IMR-90 (cell line): ENCODE measurements at regions not wholly inside any gene's neighbourhood (a gene's known extent, or its start where the extent isn't known, plus 50 kb on each side); places are given as distances from the start of the nearest gene placed in this dataset.

Experiments
- ATAC-seq: fragments of 200-7000 bp; cut with Tn5 transposase; 2 replicates; pipeline ENCODE4 v1.9.1; 2020; ENCODE audit warnings: low read depth, mild to moderate bottlenecking, moderate library complexity
- BruUV-seq: library from RNA; stranded (reverse); fragments of 400-500 nt; replicated peaks from 2 replicates; lab custom pipeline; 2021; lab: Mats Ljungman, UMichigan
- CTCF ChIA-PET: fragments of 300-600 bp; formaldehyde crosslinking; extraction: SDS; loops from one replicate; lab custom pipeline; 2021; ENCODE audit warnings: antibody characterized with exemption; lab: Yijun Ruan, JAX
- POLR2A ChIA-PET: fragments of 300-600 bp; sonication (Branson Sonifier 250); formaldehyde crosslinking; loops from one replicate; lab custom pipeline; 2022; ENCODE audit warnings: antibody characterized with exemption; ENCODE audit not compliant: unreplicated experiment; lab: Charles Lee
- DNase-seq: peaks from one replicate; pipeline ENCODE4 v3.0.0; 2013
- H2AFZ ChIP-seq: replicated peaks from 2 replicates; pipeline ENCODE3; 2013; ENCODE audit warnings: low read length, mild to moderate bottlenecking; ENCODE audit not compliant: poor library complexity
- H2AK5ac ChIP-seq: 2 replicates; pipeline ENCODE4 v1.6.1; 2013; ENCODE audit warnings: low read depth, low read length, inconsistent platforms
- H2AK9ac ChIP-seq: replicated peaks from 2 replicates; pipeline ENCODE3; 2013; ENCODE audit warnings: mild to moderate bottlenecking, low read depth, low read length, moderate library complexity; ENCODE audit not compliant: poor library complexity
- H2BK120ac ChIP-seq: 2 replicates; pipeline ENCODE4 v1.6.1; 2013; ENCODE audit warnings: low read depth, low read length, inconsistent platforms
- H2BK15ac ChIP-seq: 3 replicates; pipeline ENCODE4 v1.6.1; 2013; ENCODE audit warnings: low read depth, low read length, inconsistent platforms
- H2BK20ac ChIP-seq: 2 replicates; pipeline ENCODE4 v1.6.1; 2013; ENCODE audit warnings: low read depth, mild to moderate bottlenecking, inconsistent platforms, low read length, moderate library complexity
- H2BK5ac ChIP-seq: 2 replicates; pipeline ENCODE4 v1.6.1; 2013; ENCODE audit warnings: mild to moderate bottlenecking, low read depth, low read length, inconsistent platforms; ENCODE audit not compliant: poor library complexity, severe bottlenecking
- H3K14ac ChIP-seq: replicated peaks from 2 replicates; pipeline ENCODE4 v1.6.1; 2013; ENCODE audit warnings: low read depth, low read length, inconsistent platforms
- H3K18ac ChIP-seq: 2 replicates; pipeline ENCODE4 v1.6.1; 2013; ENCODE audit warnings: low read depth, low read length, control low read depth
- H3K23ac ChIP-seq: 2 replicates; pipeline ENCODE4 v1.6.1; 2013; ENCODE audit warnings: low read depth, low read length, inconsistent platforms
- H3K27ac ChIP-seq: 2 replicates; pipeline ENCODE4 v1.5.1; 2013; ENCODE audit warnings: mild to moderate bottlenecking, control low read depth, low read length; ENCODE audit not compliant: insufficient read depth
- H3K27me3 ChIP-seq: 2 replicates; pipeline ENCODE4 v1.6.1; 2013; ENCODE audit warnings: low read length; ENCODE audit not compliant: control insufficient read depth, insufficient read depth
- H3K36me3 ChIP-seq: 2 replicates; pipeline ENCODE4 v1.6.1; 2013; ENCODE audit warnings: low read length, mixed read lengths; ENCODE audit not compliant: control insufficient read depth, insufficient read depth
- H3K4ac ChIP-seq: 2 replicates; pipeline ENCODE4 v1.6.1; 2013; ENCODE audit warnings: low read depth, low read length, inconsistent platforms
- H3K4me1 ChIP-seq: 2 replicates; pipeline ENCODE4 v1.6.1; 2013; ENCODE audit warnings: low read length, mixed read lengths; ENCODE audit not compliant: control insufficient read depth, insufficient read depth
- H3K4me2 ChIP-seq: 2 replicates; pipeline ENCODE4 v1.6.1; 2013; ENCODE audit warnings: low read depth, mild to moderate bottlenecking, control low read depth, low read length, moderate library complexity
- H3K4me3 ChIP-seq: 2 replicates; pipeline ENCODE4 v1.5.1; 2013; ENCODE audit warnings: low read depth, mild to moderate bottlenecking, control low read depth, low read length, moderate library complexity; ENCODE audit not compliant: insufficient read depth
- H3K56ac ChIP-seq: 2 replicates; pipeline ENCODE4 v1.6.1; 2013; ENCODE audit warnings: low read length, inconsistent platforms; ENCODE audit not compliant: insufficient read depth; ENCODE audit errors: extremely low read depth
- H3K79me1 ChIP-seq, 2 experiments: 2 replicates each; pipeline ENCODE4 v1.6.1; 2013; ENCODE audit warnings: low read length in 2 of 2, inconsistent platforms in 1 of 2, low read depth in 1 of 2
- H3K9ac ChIP-seq: 2 replicates; pipeline ENCODE4 v1.6.1; 2013; ENCODE audit warnings: low read depth, low read length, control low read depth
- H3K9me1 ChIP-seq: 2 replicates; pipeline ENCODE4 v1.6.1; 2013; ENCODE audit warnings: low read length, inconsistent platforms; ENCODE audit not compliant: insufficient read depth
- H3K9me3 ChIP-seq: 2 replicates; pipeline ENCODE4 v1.6.1; 2013; ENCODE audit warnings: low read length; ENCODE audit not compliant: control insufficient read depth, insufficient read depth
- H4K20me1 ChIP-seq: 2 replicates; pipeline ENCODE4 v1.6.1; 2013; ENCODE audit warnings: low read length, inconsistent platforms; ENCODE audit not compliant: insufficient read depth
- H4K5ac ChIP-seq: 2 replicates; pipeline ENCODE4 v1.6.1; 2013; ENCODE audit warnings: mild to moderate bottlenecking, low read depth, low read length, control low read depth
- H4K8ac ChIP-seq, 2 experiments: 2 replicates each; pipeline ENCODE4 v1.6.1; 2013; ENCODE audit warnings: low read depth in 2 of 2, low read length in 2 of 2, control low read depth in 1 of 2, inconsistent platforms in 1 of 2
- H4K91ac ChIP-seq: 2 replicates; pipeline ENCODE4 v1.6.1; 2013; ENCODE audit warnings: low read depth, low read length, inconsistent platforms; ENCODE audit not compliant: insufficient read depth
- BHLHE40 ChIP-seq: fragments of 150-350 bp; IDR thresholded peaks from 2 replicates; pipeline ENCODE4 v1.6.1; 2016; ENCODE audit warnings: mild to moderate bottlenecking, low read depth, low read length
- CEBPB ChIP-seq: IDR thresholded peaks from 2 replicates; pipeline ENCODE4 v1.6.1; 2012; ENCODE audit warnings: low read depth, low read length, improper control_type of control experiment
- CHD1 ChIP-seq: IDR thresholded peaks from 2 replicates; pipeline ENCODE4 v1.6.1; 2012; ENCODE audit warnings: low read depth, low read length, improper control_type of control experiment
- FOS ChIP-seq: fragments of 150-350 bp; IDR thresholded peaks from 2 replicates; pipeline ENCODE4 v1.6.1; 2016; ENCODE audit warnings: low read depth, low read length
- MAFK ChIP-seq: IDR thresholded peaks from 2 replicates; pipeline ENCODE4 v1.6.1; 2012; ENCODE audit warnings: low read depth, low read length, improper control_type of control experiment
- MAZ ChIP-seq: IDR thresholded peaks from 2 replicates; pipeline ENCODE4 v1.6.1; 2012; ENCODE audit warnings: low read depth, mild to moderate bottlenecking, low read length, improper control_type of control experiment, moderate library complexity, borderline replicate concordance
- MXI1 ChIP-seq: IDR thresholded peaks from 2 replicates; pipeline ENCODE4 v1.6.1; 2012; ENCODE audit warnings: low read depth, mild to moderate bottlenecking, low read length, moderate library complexity, borderline replicate concordance
- NFE2L2 ChIP-seq: fragments of 150-350 bp; IDR thresholded peaks from 2 replicates; pipeline ENCODE4 v1.6.1; 2016; ENCODE audit warnings: low read depth, mild to moderate bottlenecking, low read length
- POLR2A ChIP-seq: IDR thresholded peaks from 2 replicates; pipeline ENCODE4 v1.6.1; 2012; ENCODE audit warnings: mild to moderate bottlenecking, low read depth, low read length
- RAD21 ChIP-seq: IDR thresholded peaks from 2 replicates; pipeline ENCODE4 v1.6.1; 2012; ENCODE audit warnings: low read length, improper control_type of control experiment
- RCOR1 ChIP-seq: IDR thresholded peaks from 2 replicates; pipeline ENCODE4 v1.6.1; 2012; ENCODE audit warnings: mild to moderate bottlenecking, low read length, improper control_type of control experiment; ENCODE audit not compliant: insufficient replicate concordance
- RFX5 ChIP-seq: IDR thresholded peaks from 2 replicates; pipeline ENCODE4 v1.8.0; 2012; ENCODE audit warnings: low read depth, mild to moderate bottlenecking, low read length, moderate library complexity
- SMC3 ChIP-seq: fragments of 150-350 bp; IDR thresholded peaks from 2 replicates; pipeline ENCODE4 v1.6.1; 2016; ENCODE audit warnings: low read depth, mild to moderate bottlenecking, antibody characterized with exemption, low read length, moderate library complexity
- USF2 ChIP-seq: fragments of 150-350 bp; IDR thresholded peaks from 2 replicates; pipeline ENCODE4 v1.6.1; 2017; ENCODE audit warnings: mild to moderate bottlenecking, antibody characterized with exemption, low read length, low read depth
- WGBS, 2 experiments: methylation state at CpG; one replicate each; pipeline versions ENCODE4 v1.1.5 to v1.1.7; 2013; ENCODE audit warnings: missing lambda C conversion rate in 2 of 2; ENCODE audit not compliant: insufficient read length in 1 of 2; ENCODE audit errors: extremely low coverage in 2 of 2; 5-methylcytosine and 5-hydroxymethylcytosine counted together
- dilution Hi-C: fragments of 300-500 bp; cut with HindIII; formaldehyde crosslinking; loops from one replicate; pipeline ENCODE4 v1.14.3; 2018; ENCODE audit warnings: low sequenced_read_pairs; ENCODE audit not compliant: unreplicated experiment
- in situ Hi-C: fragments of 300-500 bp; cut with MboI; formaldehyde crosslinking; loops from 3 replicates; pipeline ENCODE4 v1.14.3; 2019; ENCODE audit warnings: low sequenced_read_pairs, inconsistent platforms, mixed read lengths
- intact Hi-C: fragments of 100-400 bp; cut with micrococcal nuclease; formaldehyde crosslinking; loops from 2 replicates; pipeline ENCODE4 v1.10.0; 2022
- TF ChIP-seq, protein P1 (sequence below): fragments of 150-350 bp; IDR thresholded peaks from 2 replicates; pipeline ENCODE4 v1.6.1; 2016; ENCODE audit warnings: low read depth, mild to moderate bottlenecking, low read length, moderate library complexity, borderline replicate concordance
- TF ChIP-seq, protein P2 (sequence below): conservative IDR thresholded peaks from 2 replicates; pipeline ENCODE4 v1.5.1; 2012; ENCODE audit warnings: mild to moderate bottlenecking, low read depth, low read length, improper control_type of control experiment

- H2BK15ac ChIP-seq = no peak overlapping the region
- no TSS peak for BruUV-seq
- peaks cover 10% of the 10 kb centered on the region for H3K9me3 ChIP-seq
- no peaks in the 10 kb centered on the region for H3K79me1 ChIP-seq
- no peak overlapping the region for H2AK9ac ChIP-seq
- no peaks in the 10 kb centered on the region for H3K9me1 ChIP-seq
- no peak overlapping the region for H3K56ac ChIP-seq
- no peaks in the 10 kb centered on the region for H3K36me3 ChIP-seq
- no peak overlapping the region for H3K9ac ChIP-seq
- ChIA-PET CTCF (no interaction called here), POLR2A (no interaction called here)
- no peak overlapping the region for H2BK120ac ChIP-seq
- no CpG with 5 or more reads among the region's 2 CpGs for WGBS, 2 experiments
- no peak overlapping the region for H3K27ac ChIP-seq
- no peak overlapping the region for H4K5ac ChIP-seq
- no peak overlapping the region for H4K91ac ChIP-seq
- TF ChIP-seq USF2 (no peak), RFX5 (no peak), RCOR1 (no peak), MAFK (no peak), RAD21 (no peak), FOS (no peak), BHLHE40 (no peak), CHD1 (no peak), NFE2L2 (no peak), SMC3 (no peak), POLR2A (no peak), CEBPB (no peak), MAZ (no peak), MXI1 (no peak)
- TF ChIP-seq, protein P1, sequence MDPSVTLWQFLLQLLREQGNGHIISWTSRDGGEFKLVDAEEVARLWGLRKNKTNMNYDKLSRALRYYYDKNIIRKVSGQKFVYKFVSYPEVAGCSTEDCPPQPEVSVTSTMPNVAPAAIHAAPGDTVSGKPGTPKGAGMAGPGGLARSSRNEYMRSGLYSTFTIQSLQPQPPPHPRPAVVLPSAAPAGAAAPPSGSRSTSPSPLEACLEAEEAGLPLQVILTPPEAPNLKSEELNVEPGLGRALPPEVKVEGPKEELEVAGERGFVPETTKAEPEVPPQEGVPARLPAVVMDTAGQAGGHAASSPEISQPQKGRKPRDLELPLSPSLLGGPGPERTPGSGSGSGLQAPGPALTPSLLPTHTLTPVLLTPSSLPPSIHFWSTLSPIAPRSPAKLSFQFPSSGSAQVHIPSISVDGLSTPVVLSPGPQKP = no peak
- TF ChIP-seq, protein P2, sequence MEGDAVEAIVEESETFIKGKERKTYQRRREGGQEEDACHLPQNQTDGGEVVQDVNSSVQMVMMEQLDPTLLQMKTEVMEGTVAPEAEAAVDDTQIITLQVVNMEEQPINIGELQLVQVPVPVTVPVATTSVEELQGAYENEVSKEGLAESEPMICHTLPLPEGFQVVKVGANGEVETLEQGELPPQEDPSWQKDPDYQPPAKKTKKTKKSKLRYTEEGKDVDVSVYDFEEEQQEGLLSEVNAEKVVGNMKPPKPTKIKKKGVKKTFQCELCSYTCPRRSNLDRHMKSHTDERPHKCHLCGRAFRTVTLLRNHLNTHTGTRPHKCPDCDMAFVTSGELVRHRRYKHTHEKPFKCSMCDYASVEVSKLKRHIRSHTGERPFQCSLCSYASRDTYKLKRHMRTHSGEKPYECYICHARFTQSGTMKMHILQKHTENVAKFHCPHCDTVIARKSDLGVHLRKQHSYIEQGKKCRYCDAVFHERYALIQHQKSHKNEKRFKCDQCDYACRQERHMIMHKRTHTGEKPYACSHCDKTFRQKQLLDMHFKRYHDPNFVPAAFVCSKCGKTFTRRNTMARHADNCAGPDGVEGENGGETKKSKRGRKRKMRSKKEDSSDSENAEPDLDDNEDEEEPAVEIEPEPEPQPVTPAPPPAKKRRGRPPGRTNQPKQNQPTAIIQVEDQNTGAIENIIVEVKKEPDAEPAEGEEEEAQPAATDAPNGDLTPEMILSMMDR = no peak
- no peak overlapping the region for H3K14ac ChIP-seq
- H2AFZ ChIP-seq = no peak overlapping the region
- no peak overlapping the region for H2BK20ac ChIP-seq
- H2BK5ac ChIP-seq = no peak overlapping the region
- ATAC-seq (no peak), DNase-seq (no peak)
- H2AK5ac ChIP-seq = no peak overlapping the region
- no peaks in the 10 kb centered on the region for H3K27me3 ChIP-seq
- no peak overlapping the region for H3K23ac ChIP-seq
- no peak overlapping the region for H4K8ac ChIP-seq
- intact Hi-C loops = no loop called here
- H3K4ac ChIP-seq = no peak overlapping the region
- H3K18ac ChIP-seq = no peak overlapping the region
- H3K4me2 ChIP-seq = no peak overlapping the region
- no peaks in the 10 kb centered on the region for H4K20me1 ChIP-seq
- in situ Hi-C loops = no loop called here
- no peak overlapping the region for H3K4me3 ChIP-seq
- dilution Hi-C loops = no loop called here
- H3K4me1 ChIP-seq = no peaks in the 10 kb centered on the region
These were observed 1524.3 kb downstream of the HACE1 start for GRCh38 chr6:103335412-103335811.
